Lower leg skin (tissue), 3 donors: ENCODE measurements at regions not wholly inside any gene's neighbourhood (a gene's known extent, or its start where the extent isn't known, plus 50 kb on each side); places are given as distances from the start of the nearest gene placed in this dataset.

Experiments used
- CTCF ChIP-seq, 3 donors: fragments of 450-650 bp; IDR thresholded peaks; one replicate each; pipeline ENCODE4 v1.5.1; 2016; ENCODE audit warnings: antibody characterized with exemption in 3 of 3, mild to moderate bottlenecking in 3 of 3, moderate library complexity in 2 of 3
- POLR2A ChIP-seq, 2 donors: fragments of 450-650 bp; IDR thresholded peaks; one replicate each; pipeline ENCODE4 v1.6.1; 2016 to 2017; ENCODE audit warnings: antibody characterized with exemption in 2 of 2, mild to moderate bottlenecking in 1 of 2, moderate library complexity in 1 of 2

- TF ChIP-seq CTCF (IDR thresholded peaks at IDR 0.05): no peak
- TF ChIP-seq POLR2A (IDR thresholded peaks at IDR 0.05): no peak
Measured at GRCh38 chr12:20044846-20045245, 323.5 kb upstream of the PDE3A start.
